ENCODE measurements at regions not wholly inside any gene's neighbourhood (a gene's known extent, or its start where the extent isn't known, plus 50 kb on each side); places are given as distances from the start of the nearest gene placed in this dataset.

GRCh38 chr15:101558221-101558941, 68.9 kb upstream of the PCSK6 start:
- TF ChIP-seq SUZ12 (IDR thresholded peaks at IDR 0.05; ENCODE audit: extremely low read depth, insufficient read depth, insufficient read length) (no peak), ZNF274 (IDR thresholded peaks at IDR 0.05; ENCODE audit: low read depth, low read length) (no peak)
